Endothelial cell of umbilical vein (primary cell): ENCODE measurements at regions not wholly inside any gene's neighbourhood (a gene's known extent, or its start where the extent isn't known, plus 50 kb on each side); places are given as distances from the start of the nearest gene placed in this dataset.

Source experiments
- BruUV-seq: library from RNA; stranded (reverse); fragments of 400-500 nt; replicated peaks from 2 replicates; lab custom pipeline; 2021; lab: Mats Ljungman, UMichigan
- CTCF ChIA-PET: fragments of 300-600, 350-600 bp; sonication (Branson Sonifier 250); formaldehyde crosslinking; loops from one replicate; lab custom pipeline; 2021; ENCODE audit warnings: antibody characterized with exemption, inconsistent platforms; lab: Charles Lee
- POLR2A ChIA-PET: fragments of 300-600, 350-600 bp; sonication (Branson Sonifier 250); formaldehyde crosslinking; loops from one replicate; lab custom pipeline; 2021; ENCODE audit warnings: antibody characterized with exemption, inconsistent platforms; lab: Charles Lee
- DNase-seq: peaks from one replicate; pipeline ENCODE4 v3.0.0-alpha.2; 2011; ENCODE audit warnings: low read depth, low spot score
- FAIRE-seq: peaks from 2 replicates; lab custom pipeline; 2011; peaks lifted over from hg19 to GRCh38; lab: Jason Lieb, UNC
- H2AFZ ChIP-seq: 2 replicates; pipeline ENCODE4 v1.6.0; 2012; ENCODE audit warnings: low read depth, low read length, control low read depth, inconsistent platforms
- H3K27ac ChIP-seq: 2 replicates; pipeline ENCODE4 v1.5.1; 2011; ENCODE audit warnings: low read depth, mild to moderate bottlenecking, control low read depth, low read length, moderate library complexity; ENCODE audit not compliant: insufficient read depth
- H3K27me3 ChIP-seq, 2 experiments: 2 replicates each; pipeline versions ENCODE4 v1.6.0 to v1.6.1; 2011; ENCODE audit warnings: low read length in 2 of 2, mixed read lengths in 1 of 2; ENCODE audit not compliant: control insufficient read depth in 2 of 2, insufficient read depth in 2 of 2
- H3K36me3 ChIP-seq, 2 experiments: 2 replicates in 1 of 2; 3 replicates in 1 of 2; pipeline ENCODE4 v1.5.1; 2011; ENCODE audit warnings: low read length in 2 of 2, mild to moderate bottlenecking in 1 of 2, moderate library complexity in 1 of 2; ENCODE audit not compliant: control insufficient read depth in 2 of 2, insufficient read depth in 2 of 2; ENCODE audit errors: extremely low read depth in 1 of 2
- H3K4me1 ChIP-seq: 3 replicates; pipeline ENCODE4 v1.5.1; 2011; ENCODE audit warnings: mild to moderate bottlenecking, low read length; ENCODE audit not compliant: control insufficient read depth, insufficient read depth; ENCODE audit errors: extremely low read depth
- H3K4me2 ChIP-seq: 2 replicates; pipeline ENCODE4 v1.6.1; 2011; ENCODE audit warnings: low read length, control low read depth, mixed read lengths; ENCODE audit not compliant: insufficient read depth
- H3K4me3 ChIP-seq, 3 experiments: fragments of 200-600 bp in 1 of 3; sonication (generic), shearing (Covaris generic) in 1 of 3; replicated peaks in 1 of 3; 2 replicates each; pipeline ENCODE4 v1.5.1; 2011 to 2016; ENCODE audit warnings: control low read depth in 3 of 3, low read length in 3 of 3, mild to moderate bottlenecking in 2 of 3, inconsistent platforms in 1 of 3, low read depth in 1 of 3, moderate library complexity in 1 of 3; ENCODE audit not compliant: insufficient read depth in 1 of 3
- H3K79me2 ChIP-seq: 2 replicates; pipeline ENCODE4 v1.6.0; 2012; ENCODE audit warnings: low read length, inconsistent platforms; ENCODE audit not compliant: control insufficient read depth, insufficient read depth
- H3K9ac ChIP-seq: replicated peaks from 2 replicates; pipeline ENCODE3; 2011; ENCODE audit warnings: low read length, control low read depth; ENCODE audit not compliant: insufficient read depth; ENCODE audit errors: extremely low read depth
- H3K9me1 ChIP-seq: replicated peaks from 3 replicates; pipeline ENCODE4 v1.6.0; 2011; ENCODE audit warnings: mild to moderate bottlenecking, low read length; ENCODE audit not compliant: control insufficient read depth, insufficient read depth; ENCODE audit errors: extremely low read depth
- H3K9me3 ChIP-seq: replicated peaks from 2 replicates; pipeline ENCODE4 v1.5.1; 2012; ENCODE audit warnings: low read length, inconsistent platforms; ENCODE audit not compliant: control insufficient read depth, insufficient read depth
- H4K20me1 ChIP-seq: replicated peaks from 2 replicates; pipeline ENCODE3; 2011; ENCODE audit warnings: mild to moderate bottlenecking, low read length; ENCODE audit not compliant: control insufficient read depth, insufficient read depth; ENCODE audit errors: extremely low read depth
- EZH2 ChIP-seq: IDR thresholded peaks from 2 replicates; pipeline ENCODE4 v1.6.1; 2012; ENCODE audit warnings: borderline replicate concordance, low read depth, mild to moderate bottlenecking, moderate library complexity, low read length, inconsistent platforms; ENCODE audit not compliant: severe bottlenecking
- FOS ChIP-seq: IDR thresholded peaks from 2 replicates; pipeline ENCODE4 v1.6.1; 2011; ENCODE audit warnings: mild to moderate bottlenecking, low read length, moderate library complexity, borderline replicate concordance; ENCODE audit not compliant: insufficient read depth
- GATA2 ChIP-seq: IDR thresholded peaks from 2 replicates; pipeline ENCODE4 v1.7.0; 2011; ENCODE audit warnings: low read depth, mild to moderate bottlenecking, moderate library complexity, mixed read lengths, low read length; ENCODE audit not compliant: insufficient read length, insufficient read depth
- JUN ChIP-seq: IDR thresholded peaks from 2 replicates; pipeline ENCODE4 v1.6.1; 2011; ENCODE audit warnings: borderline replicate concordance, low read depth; ENCODE audit not compliant: insufficient read length, insufficient read depth
- MYC ChIP-seq: IDR thresholded peaks from one replicate; pipeline ENCODE4 v1.6.1; 2011; ENCODE audit warnings: mild to moderate bottlenecking, low read depth, low read length
- POLR2A ChIP-seq: IDR thresholded peaks from 2 replicates; pipeline ENCODE4 v1.6.1; 2012; ENCODE audit warnings: low read depth, mild to moderate bottlenecking, control low read depth, low read length
- POLR2AphosphoS5 ChIP-seq: IDR thresholded peaks from 2 replicates; pipeline ENCODE4 v1.6.1; 2012; ENCODE audit warnings: low read depth, mild to moderate bottlenecking, control low read depth, low read length, moderate library complexity; ENCODE audit not compliant: insufficient read depth
- dilution Hi-C: fragments of 300-500 bp; cut with MboI; formaldehyde crosslinking; loops from one replicate; pipeline ENCODE4 v1.15.0; 2019; ENCODE audit warnings: low sequenced_read_pairs; ENCODE audit not compliant: extremely low pct_ligation_motif_present
- intact Hi-C: fragments of 100-400 bp; cut with micrococcal nuclease; formaldehyde crosslinking; loops from one replicate; pipeline ENCODE4 v1.10.0; 2022
- TF ChIP-seq, protein P1 (sequence below): IDR thresholded peaks from 2 replicates; pipeline ENCODE4 v1.6.1; 2011; ENCODE audit not compliant: insufficient read depth, insufficient read length
- TF ChIP-seq, protein P2 (sequence below), 2 donors: IDR thresholded peaks; 1 replicate in 1 of 2; 2 replicates in 1 of 2; pipeline ENCODE4 v1.5.1; 2011; ENCODE audit warnings: low read length in 2 of 2, mild to moderate bottlenecking in 2 of 2, moderate library complexity in 2 of 2, control low read depth in 1 of 2, inconsistent platforms in 1 of 2, low read depth in 1 of 2; ENCODE audit not compliant: insufficient read depth in 1 of 2; ENCODE audit errors: extremely low read depth in 1 of 2

DNA sequence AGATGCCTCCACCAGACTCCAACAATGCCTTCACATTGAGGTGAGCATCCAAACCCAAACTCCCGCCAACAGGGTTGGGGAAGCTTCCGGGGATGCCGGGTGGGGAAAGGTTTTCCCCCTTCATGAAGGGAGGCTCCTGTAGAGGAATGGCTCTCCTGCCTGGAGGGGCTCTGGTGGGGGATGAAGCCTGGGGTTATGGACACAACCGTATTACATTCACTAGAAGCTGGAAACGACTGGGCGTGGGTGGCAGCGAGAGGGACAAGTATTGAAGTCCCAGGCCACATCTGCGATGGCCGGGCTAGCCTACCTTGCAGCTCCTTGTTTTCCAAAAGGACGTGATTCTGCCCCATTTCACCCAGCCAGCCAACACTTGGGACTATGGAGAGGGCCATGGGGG lies 321.1 kb downstream of the C16orf95 start:
- FAIRE-seq (no peak), DNase-seq (no peak)
- Histone ChIP-seq H3K4me3 (no peak overlapping the region), H3K4me1 (peaks cover 10% of the 10 kb centered on the region), H3K79me2 (no peaks in the 10 kb centered on the region), H3K27ac (no peak overlapping the region), H4K20me1 (no peaks in the 10 kb centered on the region), H3K4me2 (no peak overlapping the region), H3K9me3 (no peaks in the 10 kb centered on the region), H2AFZ (no peak overlapping the region), H3K27me3 (peaks cover 13 to 24% of the 10 kb centered on the region in 2 experiments), H3K9ac (no peak overlapping the region), H3K9me1 (no peaks in the 10 kb centered on the region), H3K36me3 (no peaks in the 10 kb centered on the region)
- TF ChIP-seq, protein P1, sequence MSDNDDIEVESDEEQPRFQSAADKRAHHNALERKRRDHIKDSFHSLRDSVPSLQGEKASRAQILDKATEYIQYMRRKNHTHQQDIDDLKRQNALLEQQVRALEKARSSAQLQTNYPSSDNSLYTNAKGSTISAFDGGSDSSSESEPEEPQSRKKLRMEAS = no peak
- no peak for TF ChIP-seq MYC
- TF ChIP-seq JUN = no peak
- intact Hi-C loops (no loop called here), dilution Hi-C loops (no loop called here)
- CTCF ChIA-PET = no interaction called here
- POLR2A ChIA-PET = no interaction called here
- BruUV-seq = no TSS peak

DNA sequence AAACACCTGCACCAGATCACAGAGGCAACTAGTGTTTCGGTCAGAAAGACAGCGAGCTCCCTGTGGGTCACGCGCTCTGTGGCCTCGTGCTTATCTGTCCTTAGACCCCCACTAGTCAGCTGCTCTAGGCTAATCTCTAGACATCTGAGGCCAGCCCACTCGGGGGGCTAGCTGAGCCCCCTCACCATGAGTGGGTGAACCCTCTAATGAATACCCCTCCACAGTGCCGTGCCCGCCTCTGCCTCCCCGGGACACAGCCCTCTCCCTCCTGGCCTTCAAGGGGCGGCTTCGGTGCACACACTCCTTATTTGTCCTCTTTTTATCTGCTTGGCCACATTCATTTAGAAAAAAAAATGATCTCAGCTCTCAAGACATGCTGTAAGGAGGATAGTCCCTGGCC lies 320.1 kb downstream of the C16orf95 start:
- BruUV-seq = no TSS peak

More for the DNA sequence above, 320.1 kb downstream of the C16orf95 start:
- H3K36me3 ChIP-seq = no peaks in the 10 kb centered on the region
- no peak overlapping the region for H3K4me2 ChIP-seq
- H3K79me2 ChIP-seq = no peaks in the 10 kb centered on the region
- no peaks in the 10 kb centered on the region for H3K9me1 ChIP-seq
- CTCF ChIA-PET = no interaction called here
- no peak overlapping the region for H3K9ac ChIP-seq
- H3K27ac ChIP-seq = no peak overlapping the region
- intact Hi-C loops (no loop called here), dilution Hi-C loops (no loop called here)
- H3K27me3 ChIP-seq = peaks cover 13 to 20% of the 10 kb centered on the region in 2 experiments
- no peak for FAIRE-seq
- H4K20me1 ChIP-seq = no peaks in the 10 kb centered on the region
- no peak overlapping the region for H2AFZ ChIP-seq
- no peaks in the 10 kb centered on the region for H3K9me3 ChIP-seq
- no peak for DNase-seq
- H3K4me3 ChIP-seq = no peak overlapping the region
- POLR2A ChIA-PET = no interaction called here
- H3K4me1 ChIP-seq = peaks cover 10% of the 10 kb centered on the region
- TF ChIP-seq EZH2 = no peak
- TF ChIP-seq MYC = no peak
- TF ChIP-seq, protein P1 = no peak
- no peak for TF ChIP-seq POLR2A
- TF ChIP-seq POLR2AphosphoS5 = no peak
- TF ChIP-seq GATA2 = no peak
- no peak for TF ChIP-seq FOS
- TF ChIP-seq JUN = no peak
- TF ChIP-seq, protein P2, sequence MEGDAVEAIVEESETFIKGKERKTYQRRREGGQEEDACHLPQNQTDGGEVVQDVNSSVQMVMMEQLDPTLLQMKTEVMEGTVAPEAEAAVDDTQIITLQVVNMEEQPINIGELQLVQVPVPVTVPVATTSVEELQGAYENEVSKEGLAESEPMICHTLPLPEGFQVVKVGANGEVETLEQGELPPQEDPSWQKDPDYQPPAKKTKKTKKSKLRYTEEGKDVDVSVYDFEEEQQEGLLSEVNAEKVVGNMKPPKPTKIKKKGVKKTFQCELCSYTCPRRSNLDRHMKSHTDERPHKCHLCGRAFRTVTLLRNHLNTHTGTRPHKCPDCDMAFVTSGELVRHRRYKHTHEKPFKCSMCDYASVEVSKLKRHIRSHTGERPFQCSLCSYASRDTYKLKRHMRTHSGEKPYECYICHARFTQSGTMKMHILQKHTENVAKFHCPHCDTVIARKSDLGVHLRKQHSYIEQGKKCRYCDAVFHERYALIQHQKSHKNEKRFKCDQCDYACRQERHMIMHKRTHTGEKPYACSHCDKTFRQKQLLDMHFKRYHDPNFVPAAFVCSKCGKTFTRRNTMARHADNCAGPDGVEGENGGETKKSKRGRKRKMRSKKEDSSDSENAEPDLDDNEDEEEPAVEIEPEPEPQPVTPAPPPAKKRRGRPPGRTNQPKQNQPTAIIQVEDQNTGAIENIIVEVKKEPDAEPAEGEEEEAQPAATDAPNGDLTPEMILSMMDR (IDR thresholded peaks at IDR 0.05; ENCODE audit: extremely low read depth in 1 of 2, insufficient read depth in 1 of 2, low read depth in 1 of 2, low read length in 2 of 2) = no peak
